ENCODE measurements at regions not wholly inside any gene's neighbourhood (a gene's known extent, or its start where the extent isn't known, plus 50 kb on each side); places are given as distances from the start of the nearest gene placed in this dataset.
"Not testable (repeated sequence)": the region's sequence is repeated elsewhere in the genome, so short reads cannot be mapped to it uniquely, and the experiment has no call there.

DNA sequence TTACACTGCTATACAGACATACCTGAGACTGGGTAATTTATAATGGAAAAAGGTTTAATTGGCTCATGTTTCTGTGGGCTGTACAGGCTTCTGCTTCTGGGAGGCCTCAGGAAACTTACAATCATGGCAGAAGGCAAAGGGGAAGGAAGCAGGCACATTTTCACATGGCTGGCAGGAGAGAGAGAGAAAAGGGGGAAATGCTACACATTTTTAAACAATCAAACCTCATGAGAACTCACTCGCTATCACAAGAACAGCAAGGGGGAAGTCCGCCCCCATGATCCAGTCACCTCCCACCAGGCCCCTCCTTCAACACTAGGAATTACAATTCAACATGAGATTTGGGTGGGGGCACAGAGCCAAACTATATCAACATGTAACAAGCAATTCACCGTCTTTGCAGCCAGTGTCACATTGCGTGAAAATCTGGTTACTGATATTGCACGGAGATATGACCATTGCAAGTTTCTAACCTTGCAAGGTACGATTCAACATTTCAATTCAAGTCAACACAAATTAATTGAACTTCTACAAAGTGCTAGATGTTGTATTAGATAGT, 61.7 kb upstream of the RELL1 start:
- Histone ChIP-seq H3K4me3 (ENCODE audit: low read depth, low read length) (no peak overlapping the region), H3K36me3 (replicated peaks) (no peaks in the 10 kb centered on the region), H3K27me3 (replicated peaks) (no peaks in the 10 kb centered on the region), H3K27ac (no peak overlapping the region)
- in situ Hi-C loops (cut with HindIII; ENCODE audit: low pct_ligation_motif_present, low sequenced_read_pairs), result no loop called here
- DNase-seq, result no peak
- TF ChIP-seq, protein P1, sequence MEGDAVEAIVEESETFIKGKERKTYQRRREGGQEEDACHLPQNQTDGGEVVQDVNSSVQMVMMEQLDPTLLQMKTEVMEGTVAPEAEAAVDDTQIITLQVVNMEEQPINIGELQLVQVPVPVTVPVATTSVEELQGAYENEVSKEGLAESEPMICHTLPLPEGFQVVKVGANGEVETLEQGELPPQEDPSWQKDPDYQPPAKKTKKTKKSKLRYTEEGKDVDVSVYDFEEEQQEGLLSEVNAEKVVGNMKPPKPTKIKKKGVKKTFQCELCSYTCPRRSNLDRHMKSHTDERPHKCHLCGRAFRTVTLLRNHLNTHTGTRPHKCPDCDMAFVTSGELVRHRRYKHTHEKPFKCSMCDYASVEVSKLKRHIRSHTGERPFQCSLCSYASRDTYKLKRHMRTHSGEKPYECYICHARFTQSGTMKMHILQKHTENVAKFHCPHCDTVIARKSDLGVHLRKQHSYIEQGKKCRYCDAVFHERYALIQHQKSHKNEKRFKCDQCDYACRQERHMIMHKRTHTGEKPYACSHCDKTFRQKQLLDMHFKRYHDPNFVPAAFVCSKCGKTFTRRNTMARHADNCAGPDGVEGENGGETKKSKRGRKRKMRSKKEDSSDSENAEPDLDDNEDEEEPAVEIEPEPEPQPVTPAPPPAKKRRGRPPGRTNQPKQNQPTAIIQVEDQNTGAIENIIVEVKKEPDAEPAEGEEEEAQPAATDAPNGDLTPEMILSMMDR (IDR thresholded peaks at IDR 0.05; ENCODE audit: low read depth, low read length, missing control alignments), result no peak

- DNase-seq; H3K36me3 ChIP-seq (replicated peaks); H3K27me3 ChIP-seq (replicated peaks); H3K4me3 ChIP-seq (ENCODE audit: low read depth, low read length); in situ Hi-C loops (cut with HindIII; ENCODE audit: low pct_ligation_motif_present, low sequenced_read_pairs); H3K27ac ChIP-seq: not testable (repeated sequence)
Measured at GRCh38 chr4:37746852-37747251, 60.7 kb upstream of the RELL1 start.

GRCh38 chr4:37745946-37746345, 59.8 kb upstream of the RELL1 start:
- no peak overlapping the region for H3K4me3 ChIP-seq (ENCODE audit: low read depth, low read length)
- no peak overlapping the region for H3K27ac ChIP-seq
- in situ Hi-C loops (cut with HindIII; ENCODE audit: low pct_ligation_motif_present, low sequenced_read_pairs), result no loop called here

GRCh38 chr4:37742149-37742548, 56.0 kb upstream of the RELL1 start:
- no peak for DNase-seq
- no peak overlapping the region for H3K4me3 ChIP-seq (ENCODE audit: low read depth, low read length)
- TF ChIP-seq, protein P1 (IDR thresholded peaks at IDR 0.05; ENCODE audit: low read depth, low read length, missing control alignments), result no peak
- no peaks in the 10 kb centered on the region for H3K36me3 ChIP-seq (replicated peaks)
- in situ Hi-C loops (cut with HindIII; ENCODE audit: low pct_ligation_motif_present, low sequenced_read_pairs), result no loop called here
- no peaks in the 10 kb centered on the region for H3K27me3 ChIP-seq (replicated peaks)
- H3K27ac ChIP-seq, result no peak overlapping the region

More at GRCh38 chr4:37745946-37746345, 59.8 kb upstream of the RELL1 start:
- TF ChIP-seq, protein P1 (IDR thresholded peaks at IDR 0.05; ENCODE audit: low read depth, low read length, missing control alignments), result no peak
- H3K27me3 ChIP-seq (replicated peaks), result no peaks in the 10 kb centered on the region
- no peak for DNase-seq
- no peaks in the 10 kb centered on the region for H3K36me3 ChIP-seq (replicated peaks)

- H3K27ac ChIP-seq, result no peak overlapping the region
- no peak overlapping the region for H3K4me3 ChIP-seq (ENCODE audit: low read depth, low read length)
- H3K36me3 ChIP-seq (replicated peaks), result no peaks in the 10 kb centered on the region
- TF ChIP-seq, protein P1 (IDR thresholded peaks at IDR 0.05; ENCODE audit: low read depth, low read length, missing control alignments), result no peak
- in situ Hi-C loops (cut with HindIII; ENCODE audit: low pct_ligation_motif_present, low sequenced_read_pairs), result no loop called here
- DNase-seq, result no peak
- H3K27me3 ChIP-seq (replicated peaks), result no peaks in the 10 kb centered on the region
Measured at GRCh38 chr4:37741564-37741963, 55.4 kb upstream of the RELL1 start.

GRCh38 chr4:37740546-37740945, 54.4 kb upstream of the RELL1 start:
- Histone ChIP-seq H3K27me3 (replicated peaks) (no peaks in the 10 kb centered on the region), H3K4me3 (ENCODE audit: low read depth, low read length) (no peak overlapping the region), H3K27ac (no peak overlapping the region), H3K36me3 (replicated peaks) (no peaks in the 10 kb centered on the region)
- TF ChIP-seq, protein P1 (IDR thresholded peaks at IDR 0.05; ENCODE audit: low read depth, low read length, missing control alignments), result no peak
- in situ Hi-C loops (cut with HindIII; ENCODE audit: low pct_ligation_motif_present, low sequenced_read_pairs), result no loop called here
- DNase-seq, result no peak
